ENCODE measurements at regions not wholly inside any gene's neighbourhood (a gene's known extent, or its start where the extent isn't known, plus 50 kb on each side); places are given as distances from the start of the nearest gene placed in this dataset.

GRCh38 chr13:76795701-76796695 lies 90.2 kb downstream of the KCTD12 start:
- DNase-seq: no peak

DNA sequence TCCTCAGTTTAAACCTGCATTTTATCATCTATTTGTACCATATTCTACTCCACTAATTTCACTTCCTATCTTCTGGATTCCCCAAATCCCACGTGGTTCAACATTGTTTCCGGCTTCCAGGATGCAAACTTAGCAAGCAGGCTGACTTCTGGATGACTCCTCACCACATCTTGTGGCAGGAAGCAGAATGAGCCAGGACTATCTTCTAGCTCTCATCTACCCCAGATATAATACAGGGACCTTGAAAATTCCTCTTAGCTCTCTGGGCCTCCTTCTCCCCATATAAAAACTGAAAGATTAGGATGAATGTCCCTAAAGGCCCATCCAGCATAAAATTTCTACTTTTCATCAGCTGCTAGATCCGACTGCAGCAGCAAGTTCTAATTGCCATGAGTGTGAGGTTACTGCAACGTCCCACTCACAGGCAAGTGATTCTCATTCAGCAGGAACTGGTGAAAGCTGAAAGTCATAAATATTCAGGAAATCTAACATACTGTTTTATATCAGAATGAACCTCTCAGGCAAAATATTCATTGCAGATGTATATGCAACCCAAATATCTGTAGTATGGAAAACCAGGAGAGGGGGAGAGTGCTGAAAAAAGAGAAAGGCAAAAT lies 93.4 kb downstream of the KCTD12 start:
- no peak for DNase-seq

GRCh38 chr13:76790980-76791819 lies 95.0 kb downstream of the KCTD12 start:
- no peak for DNase-seq

GRCh38 chr13:76790526-76790925 lies 95.7 kb downstream of the KCTD12 start:
- DNase-seq: no peak

DNA sequence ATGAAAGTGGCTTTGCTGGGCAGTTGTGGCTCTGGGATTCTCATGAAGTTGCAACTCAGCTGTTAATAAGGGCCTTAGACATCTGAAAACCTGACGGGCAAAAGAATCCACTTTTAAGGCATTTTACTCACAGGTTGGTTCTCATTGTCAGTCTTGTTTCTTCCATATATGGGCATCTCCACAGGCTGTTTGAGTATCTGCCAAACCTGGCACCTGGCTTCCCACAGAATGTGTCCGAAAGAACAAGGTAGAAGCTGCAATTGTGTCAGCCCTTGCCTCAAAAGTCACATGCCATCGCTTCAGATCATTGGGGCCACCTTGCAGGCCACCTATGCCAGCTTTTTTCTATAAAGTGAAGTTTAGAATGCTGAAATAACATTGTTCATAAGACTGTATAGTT lies 102.4 kb downstream of the KCTD12 start:
- DNase-seq: no peak

DNA sequence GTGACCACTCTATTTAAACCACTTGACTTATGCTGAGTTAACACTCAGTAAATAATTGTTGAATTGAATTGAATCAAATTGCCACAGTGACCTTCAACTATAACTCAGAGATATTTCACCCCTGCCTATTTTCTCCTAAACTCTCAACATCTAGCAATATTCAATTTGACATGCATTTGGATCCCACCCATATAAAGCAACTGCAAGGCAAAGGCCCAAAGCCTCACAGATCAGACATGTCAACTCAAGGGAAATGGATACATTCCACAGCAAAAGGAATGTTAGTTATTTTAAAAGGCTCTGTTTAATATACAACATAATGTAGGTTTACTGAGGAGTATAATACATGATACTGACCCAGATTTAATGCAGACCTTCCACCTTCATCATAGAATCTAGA lies 107.4 kb downstream of the KCTD12 start:
- DNase-seq: no peak

DNA sequence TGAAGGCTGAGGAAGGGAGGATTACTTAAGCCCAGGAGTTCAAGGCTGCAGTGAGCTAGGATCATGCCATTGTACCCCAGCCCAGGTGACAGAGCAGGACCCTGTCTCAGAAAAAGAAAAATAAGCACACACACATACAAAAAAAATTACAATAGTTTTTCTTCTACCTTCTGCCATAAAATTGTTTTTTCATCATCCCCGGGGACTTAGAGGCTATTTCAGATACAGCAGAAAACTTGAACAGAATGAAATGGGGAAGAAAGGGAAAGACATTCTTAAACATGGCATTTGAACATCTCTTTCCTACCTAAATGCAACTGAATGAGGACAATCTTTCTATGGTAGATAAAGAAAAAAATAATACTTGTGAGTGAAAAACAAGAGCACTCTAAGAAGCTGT lies 109.1 kb downstream of the KCTD12 start:
- no peak for DNase-seq

GRCh38 chr13:76775088-76775740 lies 111.0 kb downstream of the KCTD12 start:
- DNase-seq: no peak

DNA sequence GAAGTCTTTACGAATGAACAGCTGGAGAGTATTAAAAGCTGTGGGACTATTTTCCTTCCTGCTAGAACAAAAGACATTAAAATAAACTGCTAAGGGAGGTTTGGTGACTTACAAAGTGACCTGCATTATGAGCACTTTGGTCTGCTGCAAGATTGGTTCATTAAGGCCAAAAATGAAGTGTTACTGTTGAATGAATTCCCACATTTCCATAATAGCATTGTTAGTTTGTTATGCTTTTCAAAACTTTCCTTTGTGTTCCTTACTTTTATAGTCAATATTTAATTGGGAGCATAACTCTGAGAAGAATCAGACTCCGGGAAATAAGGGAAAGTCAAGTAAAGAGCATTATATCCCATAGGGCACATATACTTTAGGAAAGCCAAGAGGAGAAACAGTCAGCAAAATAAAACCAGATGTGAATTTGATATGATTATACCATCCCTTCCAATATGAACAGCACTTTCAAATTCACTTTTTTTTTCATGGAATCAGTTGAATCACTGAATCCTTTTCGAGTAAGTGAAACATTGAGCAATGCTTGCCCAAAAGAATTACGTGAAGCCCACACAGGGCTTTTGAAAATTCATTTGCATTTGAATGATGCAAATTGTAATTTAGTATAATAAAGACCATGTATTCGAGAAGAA lies 112.6 kb downstream of the KCTD12 start:
- no peak for DNase-seq

DNA sequence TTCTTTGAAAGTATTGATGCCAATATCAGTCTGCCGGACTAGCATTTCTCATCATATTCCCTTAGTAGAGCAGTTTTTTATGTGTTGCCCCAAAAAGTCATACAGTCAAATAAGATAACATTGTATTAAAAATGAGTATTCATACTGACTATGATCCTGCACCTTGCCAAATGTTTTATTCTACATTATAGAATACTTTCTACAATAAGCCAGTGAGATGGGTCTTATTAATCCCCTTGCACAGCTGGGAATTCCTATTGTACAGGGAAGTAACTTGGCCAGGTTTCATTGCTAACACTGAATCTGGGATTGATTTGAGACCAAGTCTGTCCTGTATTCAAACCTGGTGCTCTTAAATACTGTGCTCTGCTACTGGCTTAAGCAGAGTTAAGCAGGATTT lies 114.0 kb downstream of the KCTD12 start:
- no peak for DNase-seq

DNA sequence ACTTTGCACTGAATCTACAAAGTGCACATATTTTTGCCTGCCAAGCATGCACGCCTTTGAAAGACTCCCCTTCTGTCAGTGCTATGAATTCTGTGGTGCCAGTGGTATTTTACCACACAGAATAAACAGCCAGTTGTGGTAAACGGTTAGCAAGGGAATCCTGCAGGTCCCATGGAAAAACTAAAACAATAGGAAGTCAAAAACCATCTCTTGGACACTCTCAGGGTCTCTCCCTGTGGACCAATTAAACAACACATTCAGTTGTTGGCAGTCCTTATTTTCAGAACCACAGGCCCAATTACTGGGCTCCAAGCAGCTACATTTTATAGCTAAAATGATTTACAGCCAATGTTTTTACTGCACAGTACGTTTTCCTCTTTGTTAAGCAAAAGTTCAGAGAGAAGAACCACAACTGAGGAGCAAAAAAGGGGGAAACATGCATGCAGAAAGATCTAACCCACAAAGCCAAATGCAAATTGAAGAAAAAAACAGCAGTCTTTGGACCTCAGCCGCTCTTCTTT lies 116.9 kb downstream of the KCTD12 start:
- DNase-seq: no peak

- no peak for DNase-seq
These were observed 117.8 kb downstream of the KCTD12 start for GRCh38 chr13:76768384-76768783.

GRCh38 chr13:76764916-76765315 lies 121.3 kb downstream of the KCTD12 start:
- no peak for DNase-seq

DNA sequence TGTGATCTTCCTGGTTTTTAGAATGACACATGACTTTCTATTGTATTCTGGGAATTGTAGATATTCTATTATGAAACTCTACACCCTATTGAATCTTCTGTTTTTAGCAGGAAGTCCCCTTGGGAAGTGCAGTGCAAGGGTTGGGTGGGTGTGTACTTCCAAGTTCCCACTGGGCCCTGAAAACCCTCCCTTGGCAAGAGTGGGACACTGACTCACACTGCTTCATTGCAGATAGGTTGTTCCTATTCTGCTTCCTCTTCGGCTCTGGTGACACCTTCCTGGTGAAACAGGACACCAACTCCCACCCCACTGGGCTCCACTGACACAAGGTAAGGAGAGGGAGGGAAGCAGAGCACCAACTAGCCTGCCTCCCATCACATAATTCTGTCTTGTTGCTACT lies 121.8 kb downstream of the KCTD12 start:
- no peak for DNase-seq

GRCh38 chr13:76762721-76763120 lies 123.5 kb downstream of the KCTD12 start:
- DNase-seq: no peak

DNA sequence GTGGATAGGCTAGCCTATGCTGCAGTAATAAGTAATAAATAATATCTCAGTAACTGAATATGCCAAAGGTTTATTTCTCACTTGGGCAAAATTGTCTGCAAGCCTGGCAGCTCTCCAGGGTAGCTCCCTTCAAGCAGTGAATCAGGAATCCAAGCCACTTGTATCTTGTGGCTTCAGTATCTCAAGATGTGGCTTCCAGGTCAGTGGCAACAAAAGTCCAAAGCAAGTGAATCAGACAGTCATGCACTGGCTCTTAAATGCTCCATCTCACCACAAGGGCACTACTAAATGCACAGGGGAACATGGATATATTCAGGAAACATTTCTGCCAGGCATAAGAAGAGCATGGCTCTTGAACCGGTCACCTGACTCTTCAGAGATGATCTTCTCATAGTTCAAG lies 126.3 kb downstream of the KCTD12 start:
- no peak for DNase-seq

DNA sequence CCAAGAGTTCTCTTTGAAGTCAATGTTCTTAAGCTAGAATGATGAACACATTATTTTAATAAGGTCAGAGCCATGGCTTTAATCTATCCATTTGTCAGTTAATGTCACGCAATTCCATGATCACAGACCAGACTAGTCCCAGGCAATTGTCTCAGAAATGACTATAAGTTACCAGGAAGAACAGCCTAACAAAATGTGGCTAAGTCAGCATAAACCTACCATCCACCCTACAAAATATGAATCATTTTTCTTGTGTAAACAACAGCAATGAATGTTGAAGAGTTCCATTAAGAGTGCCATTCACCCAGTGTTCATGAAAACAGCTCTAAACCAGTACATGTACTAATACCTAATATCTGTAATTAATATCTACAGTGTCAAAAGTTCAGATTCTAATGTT lies 127.5 kb downstream of the KCTD12 start:
- no peak for DNase-seq

DNA sequence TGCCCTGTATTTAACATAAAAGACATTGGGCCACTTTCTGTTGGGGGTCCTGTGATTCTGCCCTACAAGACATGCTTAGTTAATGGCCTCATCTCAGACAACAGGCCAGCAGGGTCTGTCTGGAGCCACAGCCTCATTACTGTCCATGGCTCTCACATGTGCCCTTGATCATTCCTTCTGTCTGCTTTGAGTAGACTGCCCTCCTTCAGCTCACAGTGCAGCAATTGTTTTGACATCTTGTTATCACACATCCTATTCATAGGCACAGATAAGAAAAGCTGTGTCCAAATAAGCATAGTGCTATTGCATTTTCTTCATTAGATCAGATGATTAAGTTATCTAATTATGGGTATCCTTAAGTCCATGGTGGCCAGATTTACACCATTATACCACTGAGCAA lies 127.9 kb downstream of the KCTD12 start:
- no peak for DNase-seq

DNA sequence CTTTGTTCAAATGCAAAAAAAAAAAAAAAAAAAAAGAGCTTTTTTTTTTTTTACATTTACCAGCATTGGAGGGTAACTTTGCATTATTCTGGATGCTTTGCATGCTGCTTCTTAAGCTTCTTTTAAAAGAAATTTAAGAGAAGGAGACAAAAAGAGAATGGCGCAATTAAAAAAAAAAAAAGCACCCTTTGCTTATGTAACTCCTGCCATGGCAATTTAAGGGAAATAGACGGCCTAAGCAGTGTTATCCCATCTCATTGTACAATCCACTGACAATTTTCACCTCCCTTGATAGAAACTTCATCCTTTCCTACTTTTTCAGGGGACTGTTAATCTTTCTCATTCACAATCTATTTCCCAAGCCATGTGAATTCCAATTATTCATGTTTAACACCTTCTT lies 129.8 kb downstream of the KCTD12 start:
- DNase-seq: no peak

GRCh38 chr13:76754414-76754813 lies 131.8 kb downstream of the KCTD12 start:
- no peak for DNase-seq

DNA sequence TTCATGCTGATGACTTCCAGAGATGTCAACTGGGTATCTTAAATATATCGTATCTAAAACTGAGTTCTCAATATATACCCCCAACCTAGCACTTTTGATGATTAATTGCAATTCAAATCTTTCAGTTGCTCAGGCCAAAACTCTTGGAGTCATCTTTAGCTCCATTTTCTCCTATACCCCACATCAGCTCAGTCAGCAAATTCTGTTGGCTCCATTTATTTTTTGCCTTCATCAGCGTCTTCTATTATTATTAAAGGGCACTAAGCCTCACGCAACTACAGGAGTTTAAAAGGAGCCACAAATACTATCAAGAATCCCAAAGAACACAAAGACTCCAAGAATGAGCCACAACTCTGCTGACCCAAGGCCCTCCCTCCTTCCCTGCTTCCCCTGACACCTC lies 134.9 kb downstream of the KCTD12 start:
- no peak for DNase-seq

- DNase-seq: no peak
These were observed 136.1 kb downstream of the KCTD12 start for GRCh38 chr13:76750126-76750525.

Data from stimulated activated CD4-positive, alpha-beta T cell treated with anti-CD3 and anti-CD28 coated beads, Interleukin-4, amount 100 ng/mL, for 24 hours (primary cell).